Activated T-cell treated with anti-CD3 and anti-CD28 coated beads, Interleukin-2, amount 50 U/mL, for 4 hours (primary cell): ENCODE measurements at regions not wholly inside any gene's neighbourhood (a gene's known extent, or its start where the extent isn't known, plus 50 kb on each side); places are given as distances from the start of the nearest gene placed in this dataset.

ENCODE experiments used
- ATAC-seq, 2 donors: fragments of 200-7000 bp; cut with Tn5 transposase; one replicate each; pipeline ENCODE4 v1.10.0; 2021
- DNase-seq: peaks from one replicate; pipeline ENCODE4 v3.0.0-alpha.2; 2020
- H3K27me3 Mint-ChIP-seq: one replicate; pipeline ENCODE4 v1.8.0; 2021; ENCODE audit warnings: low read depth, mixed read lengths
- H3K36me3 Mint-ChIP-seq: one replicate; pipeline ENCODE4 v1.8.0; 2022; ENCODE audit warnings: mixed read lengths; ENCODE audit not compliant: insufficient read depth
- H3K4me1 Mint-ChIP-seq: one replicate; pipeline ENCODE4 v1.8.0; 2021; ENCODE audit warnings: low read depth, mixed read lengths
- H3K4me3 Mint-ChIP-seq: one replicate; pipeline ENCODE4 v1.8.0; 2021; ENCODE audit warnings: mild to moderate bottlenecking, moderate library complexity, mixed read lengths
- H3K9me3 Mint-ChIP-seq: one replicate; pipeline ENCODE4 v1.8.0; 2021; ENCODE audit warnings: mixed read lengths

DNA sequence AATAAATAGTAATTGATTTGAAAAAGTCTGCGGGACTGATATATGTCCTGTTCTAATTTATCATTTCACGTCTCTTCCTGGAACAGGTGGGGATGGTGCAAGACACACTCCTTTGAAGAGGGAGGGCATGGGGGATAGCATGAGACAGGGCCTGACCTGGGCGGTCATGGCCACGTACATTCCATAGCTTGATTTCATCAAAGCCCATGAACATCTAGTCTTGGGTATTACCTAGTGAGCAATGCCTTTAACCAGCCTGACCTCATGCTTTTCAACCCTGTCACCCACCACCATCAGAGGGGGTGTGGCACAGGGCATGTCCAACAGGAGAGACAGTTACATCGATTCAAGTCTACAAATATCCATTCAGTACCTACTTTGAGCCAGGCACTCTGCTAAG lies 52.3 kb upstream of the HOPX start:
- no peaks in the 10 kb centered on the region for H3K36me3 Mint-ChIP-seq
- ATAC-seq (no peak), DNase-seq (no peak)
- no peaks in the 10 kb centered on the region for H3K4me1 Mint-ChIP-seq
- no peak overlapping the region for H3K4me3 Mint-ChIP-seq
- no peaks in the 10 kb centered on the region for H3K27me3 Mint-ChIP-seq
- H3K9me3 Mint-ChIP-seq = no peaks in the 10 kb centered on the region

DNA sequence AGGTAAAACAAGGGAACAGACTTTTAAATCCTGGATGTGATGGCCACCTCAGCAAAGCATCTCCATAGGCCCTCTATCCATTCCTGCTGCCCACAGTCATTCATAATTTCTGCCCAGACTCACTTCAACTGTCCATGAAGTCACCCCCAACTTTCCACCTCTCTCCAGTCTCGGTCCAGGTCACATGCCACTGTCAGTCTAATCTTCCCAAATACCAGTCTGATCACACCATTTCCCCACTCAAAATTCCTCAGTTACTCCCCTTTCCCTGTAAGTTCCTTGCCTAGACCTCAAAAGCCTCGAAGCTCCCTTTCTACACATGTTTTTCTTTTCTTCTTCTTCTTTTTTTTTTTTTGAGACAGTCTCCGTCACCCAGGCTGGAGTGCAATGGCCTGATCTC lies 51.2 kb upstream of the HOPX start:
- no peak for DNase-seq
- no peaks in the 10 kb centered on the region for H3K9me3 Mint-ChIP-seq
- H3K36me3 Mint-ChIP-seq = no peaks in the 10 kb centered on the region
- no peaks in the 10 kb centered on the region for H3K27me3 Mint-ChIP-seq
- no peaks in the 10 kb centered on the region for H3K4me1 Mint-ChIP-seq
- ATAC-seq = no peak
- no peak overlapping the region for H3K4me3 Mint-ChIP-seq

- ATAC-seq (no peak), DNase-seq (no peak)
- Mint-ChIP-seq H3K36me3 (no peaks in the 10 kb centered on the region), H3K4me3 (no peak overlapping the region), H3K27me3 (no peaks in the 10 kb centered on the region), H3K4me1 (no peaks in the 10 kb centered on the region), H3K9me3 (no peaks in the 10 kb centered on the region)
These were observed 50.8 kb upstream of the HOPX start for GRCh38 chr4:56731857-56732256.
